Testis (tissue), 2 donors: ENCODE measurements at regions not wholly inside any gene's neighbourhood (a gene's known extent, or its start where the extent isn't known, plus 50 kb on each side); places are given as distances from the start of the nearest gene placed in this dataset.
"Not testable (repeated sequence)": the region's sequence is repeated elsewhere in the genome, so short reads cannot be mapped to it uniquely, and the experiment has no call there.

ENCODE experiments used
- DNase-seq: peaks from one replicate; pipeline ENCODE4 v3.0.0-alpha.2; 2019
- H3K27ac ChIP-seq, 2 donors: fragments of 200-600 bp; sonication (generic); one replicate each; pipeline ENCODE4 v1.5.1; 2019
- H3K27me3 ChIP-seq: fragments of 200-600 bp; sonication (generic); one replicate; pipeline ENCODE4 v1.5.1; 2019
- H3K36me3 ChIP-seq: fragments of 200-600 bp; sonication (generic); one replicate; pipeline ENCODE4 v1.5.1; 2017; ENCODE audit warnings: low read depth; ENCODE audit errors: missing control alignments
- H3K4me1 ChIP-seq: fragments of 200-600 bp; sonication (generic); one replicate; pipeline ENCODE4 v1.5.1; 2019
- H3K4me3 ChIP-seq, 2 donors: fragments of 200-600 bp; sonication (generic); one replicate each; pipeline ENCODE4 v1.5.1; 2017 to 2019
- H3K9me3 ChIP-seq: fragments of 200-600 bp; sonication (generic); one replicate; pipeline ENCODE4 v1.5.1; 2017
- POLR2A ChIP-seq: fragments of 450-650 bp; IDR thresholded peaks from one replicate; pipeline ENCODE4 v1.6.1; 2017; ENCODE audit warnings: antibody characterized with exemption, mild to moderate bottlenecking, moderate library complexity
- WGBS, 2 donors: methylation state at CpG; one replicate each; pipeline ENCODE4 v1.1.5; 2018; 5-methylcytosine and 5-hydroxymethylcytosine counted together
- intact Hi-C: fragments of 100-400 bp; cut with DNase I; formaldehyde crosslinking; loops from one replicate; pipeline ENCODE4 v1.15.1; 2023; ENCODE audit warnings: low total_unique reads
- TF ChIP-seq, protein P1 (sequence below), 3 experiments: fragments of 450-650 bp in 2 of 3; fragments of 200-600 bp in 1 of 3; sonication (generic) in 1 of 3; IDR thresholded peaks; one replicate each; pipeline ENCODE4 v1.5.1; 2016 to 2019; ENCODE audit warnings: antibody characterized with exemption in 3 of 3, mild to moderate bottlenecking in 2 of 3, moderate library complexity in 1 of 3

DNA sequence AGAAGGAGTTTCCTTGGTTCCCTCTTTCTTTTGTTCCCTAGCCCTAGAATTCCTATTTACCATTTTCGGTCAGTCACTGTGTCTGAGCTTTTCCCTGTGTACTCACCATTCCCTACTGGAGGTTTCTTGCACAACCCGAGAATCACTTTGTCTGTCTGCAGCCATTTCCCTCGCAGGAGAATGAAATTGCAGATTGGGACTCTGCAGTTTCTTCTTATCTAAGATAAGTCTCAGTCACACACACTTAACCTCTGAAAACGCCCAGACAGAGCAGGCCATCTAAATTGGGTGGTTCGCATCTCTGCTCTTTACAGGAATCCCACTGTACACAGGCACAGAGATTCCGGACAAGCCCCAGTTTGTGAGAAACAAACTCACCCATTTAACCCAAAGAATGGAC lies 58.6 kb upstream of the CNTNAP2 start:
- Histone ChIP-seq H3K4me3 (no peak overlapping the region), H3K27ac (no peak overlapping the region), H3K9me3 (no peaks in the 10 kb centered on the region), H3K36me3 (no peaks in the 10 kb centered on the region), H3K4me1 (no peaks in the 10 kb centered on the region), H3K27me3 (no peaks in the 10 kb centered on the region)
- TF ChIP-seq, protein P1, sequence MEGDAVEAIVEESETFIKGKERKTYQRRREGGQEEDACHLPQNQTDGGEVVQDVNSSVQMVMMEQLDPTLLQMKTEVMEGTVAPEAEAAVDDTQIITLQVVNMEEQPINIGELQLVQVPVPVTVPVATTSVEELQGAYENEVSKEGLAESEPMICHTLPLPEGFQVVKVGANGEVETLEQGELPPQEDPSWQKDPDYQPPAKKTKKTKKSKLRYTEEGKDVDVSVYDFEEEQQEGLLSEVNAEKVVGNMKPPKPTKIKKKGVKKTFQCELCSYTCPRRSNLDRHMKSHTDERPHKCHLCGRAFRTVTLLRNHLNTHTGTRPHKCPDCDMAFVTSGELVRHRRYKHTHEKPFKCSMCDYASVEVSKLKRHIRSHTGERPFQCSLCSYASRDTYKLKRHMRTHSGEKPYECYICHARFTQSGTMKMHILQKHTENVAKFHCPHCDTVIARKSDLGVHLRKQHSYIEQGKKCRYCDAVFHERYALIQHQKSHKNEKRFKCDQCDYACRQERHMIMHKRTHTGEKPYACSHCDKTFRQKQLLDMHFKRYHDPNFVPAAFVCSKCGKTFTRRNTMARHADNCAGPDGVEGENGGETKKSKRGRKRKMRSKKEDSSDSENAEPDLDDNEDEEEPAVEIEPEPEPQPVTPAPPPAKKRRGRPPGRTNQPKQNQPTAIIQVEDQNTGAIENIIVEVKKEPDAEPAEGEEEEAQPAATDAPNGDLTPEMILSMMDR (IDR thresholded peaks at IDR 0.05) = no peak
- no peak for TF ChIP-seq POLR2A
- DNase-seq = no peak
- intact Hi-C loops = no loop called here
- 87 to 91% methylated on average over 6 of the region's 6 CpGs for WGBS, 2 donors

DNA sequence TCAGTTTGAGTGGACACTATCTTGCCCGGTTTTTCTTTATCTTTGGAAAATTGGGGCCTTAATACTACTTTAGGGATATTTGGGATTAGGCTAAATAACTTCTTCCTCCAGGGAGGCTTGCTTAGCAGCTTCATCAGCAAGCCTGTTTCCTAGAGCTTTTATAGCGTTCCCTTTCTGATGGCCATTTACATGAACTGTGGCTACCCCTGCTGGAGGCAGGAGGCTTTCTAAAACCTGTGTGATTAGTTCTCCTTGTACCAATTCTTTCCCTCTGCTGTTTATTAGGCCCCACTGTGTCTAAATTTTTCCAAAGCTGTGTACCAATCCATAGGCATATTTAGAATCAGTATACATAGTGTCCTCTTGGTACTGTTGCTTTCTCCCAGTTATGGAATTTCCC lies 61.7 kb upstream of the CNTNAP2 start:
- Histone ChIP-seq H3K27me3 (no peaks in the 10 kb centered on the region), H3K4me1 (no peaks in the 10 kb centered on the region), H3K4me3 (no peak overlapping the region), H3K27ac (no peak overlapping the region), H3K9me3 (no peaks in the 10 kb centered on the region), H3K36me3 (no peaks in the 10 kb centered on the region)
- WGBS, 2 donors = 84 to 87% methylated on average over 2 of the region's 2 CpGs
- TF ChIP-seq, protein P1 (IDR thresholded peaks at IDR 0.05) = no peak
- TF ChIP-seq POLR2A = no peak
- intact Hi-C loops = no loop called here
- DNase-seq = no peak

DNA sequence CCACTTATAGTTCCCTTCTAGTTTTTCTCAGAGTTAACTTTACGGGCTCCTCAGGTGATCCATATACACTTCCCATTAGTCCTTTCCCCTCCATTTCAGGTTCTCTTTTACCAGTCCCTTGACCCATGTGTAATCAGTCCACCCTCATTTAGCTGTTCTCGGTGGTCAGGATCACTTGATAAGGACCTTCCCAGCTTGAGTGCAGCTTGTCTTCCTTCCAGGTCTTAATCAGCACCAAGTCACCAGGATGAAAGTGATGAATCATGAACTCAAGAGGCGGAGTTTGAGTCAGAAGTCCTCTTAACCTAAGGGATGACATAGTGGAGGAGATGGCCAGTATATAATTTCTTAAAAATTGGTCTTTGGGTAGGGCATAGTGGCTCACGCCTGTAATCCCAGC lies 63.1 kb upstream of the CNTNAP2 start:
- 90 to 92% methylated on average over 4 of the region's 4 CpGs for WGBS, 2 donors
- Histone ChIP-seq H3K9me3 (no peaks in the 10 kb centered on the region), H3K27ac (no peak overlapping the region), H3K4me1 (no peaks in the 10 kb centered on the region), H3K4me3 (no peak overlapping the region), H3K27me3 (no peaks in the 10 kb centered on the region), H3K36me3 (no peaks in the 10 kb centered on the region)
- TF ChIP-seq, protein P1 (IDR thresholded peaks at IDR 0.05) = no peak
- no peak for TF ChIP-seq POLR2A
- intact Hi-C loops = no loop called here
- no peak for DNase-seq

DNA sequence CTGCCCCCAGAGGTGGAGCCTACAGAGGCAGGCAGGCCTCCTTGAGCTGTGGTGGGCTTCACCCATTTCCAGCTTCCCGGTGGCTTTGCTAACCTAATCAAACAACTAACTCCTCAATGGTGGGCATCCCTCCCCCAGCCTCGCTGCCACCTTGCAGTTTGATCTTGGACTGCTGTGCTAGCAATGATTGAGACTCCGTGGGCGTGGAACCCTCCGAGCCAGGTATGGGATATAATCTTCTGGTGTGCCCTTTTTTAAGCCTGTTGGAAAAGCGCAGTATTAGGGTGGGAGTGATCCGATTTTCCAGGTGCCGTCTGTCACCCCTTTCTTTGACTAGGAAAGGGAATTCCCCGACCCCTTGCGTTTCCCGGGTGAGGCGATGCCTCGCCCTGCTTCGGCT lies 73.3 kb upstream of the CNTNAP2 start:
- H3K27me3 ChIP-seq, H3K4me1 ChIP-seq, H3K27ac ChIP-seq, H3K4me3 ChIP-seq, intact Hi-C loops, H3K36me3 ChIP-seq, DNase-seq, H3K9me3 ChIP-seq: not testable (repeated sequence)
- WGBS, 2 donors = 88 to 89% methylated on average over 14 of the region's 14 CpGs

DNA sequence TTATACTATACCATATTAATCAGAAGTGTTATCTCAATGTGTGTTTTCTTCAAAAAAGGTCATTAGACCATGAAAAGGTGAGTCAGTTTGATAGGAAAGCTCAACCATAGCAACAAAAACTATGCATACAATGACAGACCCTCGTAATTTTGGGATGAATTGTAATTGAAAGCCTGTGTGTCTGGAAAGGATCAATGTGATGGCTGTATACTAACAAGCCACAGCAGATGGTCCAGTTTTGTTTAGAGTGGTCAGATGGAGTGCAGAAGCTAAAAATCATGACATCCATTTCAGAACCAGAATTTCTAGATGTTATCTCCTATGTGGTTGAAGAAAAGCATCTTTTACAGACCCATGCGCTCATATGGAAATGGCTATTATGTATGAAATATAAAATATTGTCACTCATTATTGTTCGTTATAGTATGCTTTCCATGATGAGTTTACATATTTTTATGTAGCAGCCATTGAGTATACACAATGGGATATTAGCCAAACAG lies 88.3 kb upstream of the CNTNAP2 start:
- intact Hi-C loops = no loop called here
- H3K4me3 ChIP-seq = no peak overlapping the region
- no peak overlapping the region for H3K27ac ChIP-seq
- TF ChIP-seq, protein P1 (IDR thresholded peaks at IDR 0.05) = no peak
- no peak for TF ChIP-seq POLR2A
- H3K27me3 ChIP-seq = no peaks in the 10 kb centered on the region
- H3K36me3 ChIP-seq = no peaks in the 10 kb centered on the region
- DNase-seq = no peak
- 80 to 88% methylated on average over 3 of the region's 3 CpGs for WGBS, 2 donors
- no peaks in the 10 kb centered on the region for H3K9me3 ChIP-seq
- no peaks in the 10 kb centered on the region for H3K4me1 ChIP-seq
